ENCODE measurements at regions not wholly inside any gene's neighbourhood (a gene's known extent, or its start where the extent isn't known, plus 50 kb on each side); places are given as distances from the start of the nearest gene placed in this dataset.
"Not testable (repeated sequence)": the region's sequence is repeated elsewhere in the genome, so short reads cannot be mapped to it uniquely, and the experiment has no call there.

DNA sequence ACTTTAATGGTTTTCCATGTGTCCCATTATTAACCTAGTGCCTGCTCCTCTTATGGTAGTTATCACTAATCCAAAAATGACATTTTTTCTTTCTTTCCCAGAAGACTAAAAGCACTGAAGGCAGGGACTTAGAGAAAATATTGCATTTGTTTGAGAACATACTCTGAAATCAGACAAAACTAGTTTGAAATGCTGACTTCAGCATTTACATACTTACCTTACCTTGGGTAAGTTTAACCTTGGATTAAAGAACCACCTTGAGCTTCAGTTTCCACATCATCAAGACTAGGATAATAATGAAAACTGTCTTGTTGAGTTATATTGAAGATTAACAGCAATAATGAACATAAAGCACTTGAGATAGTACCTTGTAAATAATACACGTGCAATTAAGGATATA is 413.0 kb downstream of the SOX2 start:
- in situ Hi-C loops (cut with MboI; ENCODE audit: low sequenced_read_pairs) = no loop called here

- in situ Hi-C loops (cut with MboI; ENCODE audit: low sequenced_read_pairs) = no loop called here
Observed at GRCh38 chr3:182129740-182130139, 418.0 kb downstream of the SOX2 start.

DNA sequence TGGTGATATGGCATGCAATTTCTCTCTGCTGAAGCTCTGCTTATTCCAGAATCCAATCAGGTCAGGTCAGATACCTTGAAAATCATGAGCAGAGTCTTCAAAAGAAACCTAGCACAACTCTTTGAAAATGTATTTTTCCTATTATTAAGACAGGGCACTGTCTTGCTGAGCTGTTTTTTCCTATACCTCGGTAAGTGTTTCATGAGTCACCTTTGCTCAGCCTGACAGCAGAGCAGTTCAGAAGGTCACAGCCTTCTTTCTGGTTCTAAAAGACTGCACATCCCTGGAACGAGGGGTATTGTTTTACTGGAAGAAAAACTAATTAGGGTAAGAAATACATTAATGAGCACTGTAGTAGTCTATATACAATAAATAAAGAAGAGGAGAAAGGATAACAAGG is 422.0 kb downstream of the SOX2 start:
- in situ Hi-C loops (cut with MboI; ENCODE audit: low sequenced_read_pairs) = no loop called here

DNA sequence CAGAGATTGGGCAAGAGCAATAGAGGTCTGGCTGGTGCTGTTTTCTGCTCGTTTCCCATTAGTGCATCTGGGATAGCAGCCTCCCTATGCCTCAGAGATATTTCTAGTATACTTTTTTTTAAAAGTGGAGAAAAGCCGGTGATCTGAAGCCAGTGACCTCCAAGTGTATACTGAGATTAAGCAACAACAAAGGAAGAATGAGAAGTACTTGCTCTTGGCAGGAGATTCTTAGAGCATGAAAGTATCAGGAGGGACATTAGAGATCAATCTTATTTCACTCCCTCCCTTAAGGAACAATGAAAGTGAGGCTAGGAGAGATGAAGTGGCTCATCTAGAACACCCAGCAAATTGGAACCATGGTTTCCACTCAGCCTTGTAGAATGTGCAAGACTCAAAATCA is 423.3 kb downstream of the SOX2 start:
- in situ Hi-C loops (cut with MboI; ENCODE audit: low sequenced_read_pairs) = no loop called here

DNA sequence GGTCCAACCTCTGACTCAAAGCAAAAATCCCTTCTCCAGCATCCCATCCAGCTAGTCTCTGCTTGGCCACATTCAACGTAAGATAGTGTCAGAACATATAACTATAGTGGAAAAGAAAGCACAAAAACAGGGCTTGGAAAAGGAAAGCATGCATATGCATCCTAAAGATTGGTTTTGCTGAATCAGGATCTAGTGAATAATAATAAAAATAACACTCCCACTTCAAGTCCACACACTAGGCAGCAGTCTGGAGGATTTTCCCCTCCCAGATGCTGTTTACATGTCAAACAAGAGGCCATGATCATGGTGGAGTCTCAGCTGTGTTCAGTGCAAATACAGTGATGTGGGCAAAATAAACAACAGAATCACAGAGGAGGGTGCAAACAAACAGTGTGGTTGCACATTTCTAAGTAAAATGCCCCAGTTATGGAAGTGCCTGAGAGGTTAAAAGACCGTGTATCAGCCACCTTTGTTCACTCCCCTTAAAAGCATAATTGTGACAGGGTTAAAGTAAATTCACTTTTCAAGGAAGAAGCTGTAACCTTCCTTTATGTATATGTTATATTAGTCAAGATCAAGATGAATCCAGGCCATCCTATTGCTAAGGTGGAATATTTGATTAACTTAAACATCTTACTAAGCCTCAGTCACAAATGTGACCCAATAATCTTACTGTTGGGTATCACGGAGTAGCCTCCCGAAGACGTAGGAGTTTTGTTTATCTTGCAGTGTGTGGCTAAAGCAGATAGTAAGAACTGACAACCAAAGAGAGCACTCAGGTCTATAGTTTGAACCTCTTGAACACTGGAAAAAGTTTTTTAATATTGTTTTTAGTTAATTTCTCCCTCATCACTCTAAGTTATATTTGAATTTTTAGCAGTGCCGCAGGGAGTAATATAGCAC is 424.5 kb downstream of the SOX2 start:
- in situ Hi-C loops (cut with MboI; ENCODE audit: low sequenced_read_pairs) = no loop called here

GRCh38 chr3:182138393-182138792 is 426.7 kb downstream of the SOX2 start:
- in situ Hi-C loops (cut with MboI; ENCODE audit: low sequenced_read_pairs) = no loop called here

- in situ Hi-C loops (cut with MboI; ENCODE audit: low sequenced_read_pairs) = no loop called here
Observed at GRCh38 chr3:182139627-182140357, 428.1 kb downstream of the SOX2 start.

DNA sequence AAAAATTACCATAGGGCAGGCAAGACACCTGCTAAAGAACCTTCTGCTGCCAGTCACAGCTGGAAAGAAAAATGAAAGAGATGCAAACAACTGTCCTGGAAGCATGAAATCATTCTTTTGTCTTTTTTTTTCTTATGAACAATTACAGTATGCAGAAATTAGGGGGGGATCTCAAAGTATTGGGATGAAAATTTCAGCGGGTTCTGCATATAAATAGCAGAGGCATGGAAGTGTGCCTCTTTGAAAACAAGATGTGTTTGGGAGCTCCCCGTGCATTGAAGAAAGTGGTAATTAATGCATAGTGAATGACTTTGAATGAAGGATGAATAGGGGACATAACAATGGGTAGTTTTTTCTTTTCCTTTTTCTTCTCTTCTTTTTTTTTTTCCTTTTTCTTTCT is 431.2 kb downstream of the SOX2 start:
- in situ Hi-C loops (cut with MboI; ENCODE audit: low sequenced_read_pairs) = no loop called here

DNA sequence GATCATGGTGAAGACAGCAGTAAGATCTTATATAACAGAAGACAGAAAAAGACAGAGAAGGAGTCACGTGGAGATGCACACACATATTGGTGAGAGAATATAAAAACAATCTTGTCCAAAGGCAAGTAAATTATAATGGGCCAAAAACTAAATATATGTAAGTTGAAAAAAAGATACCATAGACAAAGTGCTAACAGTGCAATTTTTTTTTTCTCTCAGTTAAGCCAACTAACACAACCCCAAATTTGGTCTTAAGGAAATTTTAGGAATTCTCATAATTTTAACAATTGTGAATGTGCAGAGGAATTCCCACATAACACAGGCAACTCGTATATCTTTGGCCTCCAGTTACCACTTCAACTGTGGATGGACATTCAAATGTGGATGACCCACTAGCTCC is 432.2 kb downstream of the SOX2 start:
- in situ Hi-C loops (cut with MboI; ENCODE audit: low sequenced_read_pairs) = no loop called here

DNA sequence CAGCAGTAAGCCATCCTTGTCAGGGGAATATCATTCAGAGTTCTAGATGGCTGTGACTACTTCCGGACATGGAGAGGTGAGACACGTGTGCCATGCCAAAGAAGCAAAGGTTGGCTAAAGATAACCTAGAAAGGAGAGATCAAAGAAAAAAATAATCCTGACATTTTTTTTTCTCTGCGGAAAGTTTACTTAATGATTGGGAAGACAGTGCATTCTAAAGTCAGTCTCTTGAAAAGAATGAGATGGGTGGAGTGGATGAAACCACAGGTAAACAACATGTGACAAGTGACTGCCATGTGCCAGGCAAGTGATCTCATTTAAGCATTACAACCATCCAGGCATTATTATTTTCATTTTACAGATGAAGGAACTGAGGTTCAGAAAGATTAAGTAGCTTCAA is 436.6 kb downstream of the SOX2 start:
- in situ Hi-C loops (cut with MboI; ENCODE audit: low sequenced_read_pairs) = no loop called here

DNA sequence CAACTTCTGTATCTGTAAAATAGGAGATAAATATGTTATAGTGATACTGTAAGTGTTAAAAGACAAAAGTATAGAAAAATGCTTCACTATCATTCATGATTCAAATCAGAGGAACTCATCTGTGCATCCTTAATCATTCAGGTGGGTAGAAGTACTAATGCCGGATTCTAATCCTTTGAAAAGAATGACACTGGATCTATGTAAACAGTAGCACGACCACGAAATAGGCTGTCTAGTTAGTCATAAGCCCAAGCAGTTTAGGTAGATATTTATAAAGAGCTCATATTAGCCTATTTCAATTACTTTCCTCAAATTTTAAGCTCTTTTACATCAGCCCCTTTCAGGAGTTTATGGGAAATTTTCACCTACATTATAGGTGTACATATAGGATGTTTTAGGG is 437.9 kb downstream of the SOX2 start:
- in situ Hi-C loops (cut with MboI; ENCODE audit: low sequenced_read_pairs) = no loop called here

DNA sequence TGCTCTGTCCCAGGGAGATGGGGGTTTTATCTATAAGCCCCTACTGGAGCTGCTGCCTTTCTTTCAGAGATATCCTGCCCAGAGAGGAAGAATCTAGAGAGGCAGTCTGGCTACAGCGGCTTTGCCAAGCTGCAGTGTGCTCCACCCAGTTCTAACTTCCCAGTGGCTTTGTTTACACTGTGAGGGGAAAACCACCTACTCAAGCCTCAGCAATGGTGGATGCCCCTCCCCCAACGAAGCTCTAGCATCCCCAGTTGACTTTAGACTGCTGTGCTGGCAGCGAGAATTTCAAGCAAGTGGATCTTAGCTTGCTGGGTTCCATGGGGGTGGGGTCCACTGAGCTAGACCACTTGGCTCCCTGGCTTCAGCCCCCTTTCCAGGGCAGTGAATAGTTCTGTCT is 444.6 kb downstream of the SOX2 start:
- in situ Hi-C loops (cut with MboI; ENCODE audit: low sequenced_read_pairs) = not testable (repeated sequence)

- in situ Hi-C loops (cut with MboI; ENCODE audit: low sequenced_read_pairs) = no loop called here
Observed at GRCh38 chr3:182165234-182165633, 453.5 kb downstream of the SOX2 start.

- in situ Hi-C loops (cut with MboI; ENCODE audit: low sequenced_read_pairs) = no loop called here
Observed at GRCh38 chr3:182172534-182172933, 460.8 kb downstream of the SOX2 start.

GRCh38 chr3:182178488-182179200 is 466.9 kb downstream of the SOX2 start:
- in situ Hi-C loops (cut with MboI; ENCODE audit: low sequenced_read_pairs) = no loop called here

DNA sequence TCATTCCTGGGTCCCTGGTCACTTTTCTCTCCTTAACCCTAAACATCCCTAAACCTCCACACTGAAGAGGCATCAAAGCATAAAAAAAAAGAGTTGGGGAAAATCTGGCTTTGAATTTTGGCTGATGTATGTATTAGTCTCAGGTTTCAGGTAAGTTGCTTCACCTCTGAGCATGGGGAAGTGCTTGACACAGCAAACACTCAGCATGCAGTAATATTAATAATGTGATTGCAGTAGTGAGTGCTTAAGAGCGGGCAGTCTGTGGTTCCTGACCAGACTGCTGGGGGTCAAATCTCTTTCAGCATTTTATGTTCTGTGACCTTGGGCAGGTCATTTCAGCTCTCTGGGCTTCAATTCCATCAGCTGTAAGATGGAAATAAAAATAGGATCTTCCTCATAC is 467.9 kb downstream of the SOX2 start:
- in situ Hi-C loops (cut with MboI; ENCODE audit: low sequenced_read_pairs) = no loop called here

GRCh38 chr3:182180654-182181385 is 469.1 kb downstream of the SOX2 start:
- in situ Hi-C loops (cut with MboI; ENCODE audit: low sequenced_read_pairs) = no loop called here

DNA sequence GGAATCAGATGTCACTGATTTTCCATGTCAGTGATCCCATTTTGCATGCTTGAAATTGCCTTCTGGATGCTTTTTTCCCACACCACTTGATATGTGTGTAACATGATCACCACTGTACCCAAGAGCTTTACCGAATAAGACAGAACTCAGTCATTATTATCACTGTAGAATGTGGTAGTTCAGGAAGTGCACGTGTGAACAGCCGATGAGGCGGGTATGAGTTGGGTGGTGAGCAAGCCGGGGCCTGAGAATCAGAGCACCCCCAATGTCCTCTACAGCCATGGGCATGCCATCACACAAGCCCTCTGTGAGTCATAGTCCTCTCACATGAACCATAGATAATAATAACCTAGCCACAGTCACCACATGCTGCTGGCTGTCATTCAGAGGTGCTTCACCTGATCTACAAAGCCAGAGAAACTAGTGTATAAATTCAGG is 470.8 kb downstream of the SOX2 start:
- in situ Hi-C loops (cut with MboI; ENCODE audit: low sequenced_read_pairs) = no loop called here

- in situ Hi-C loops (cut with MboI; ENCODE audit: low sequenced_read_pairs) = no loop called here
Observed at GRCh38 chr3:182183716-182184430, 472.1 kb downstream of the SOX2 start.

DNA sequence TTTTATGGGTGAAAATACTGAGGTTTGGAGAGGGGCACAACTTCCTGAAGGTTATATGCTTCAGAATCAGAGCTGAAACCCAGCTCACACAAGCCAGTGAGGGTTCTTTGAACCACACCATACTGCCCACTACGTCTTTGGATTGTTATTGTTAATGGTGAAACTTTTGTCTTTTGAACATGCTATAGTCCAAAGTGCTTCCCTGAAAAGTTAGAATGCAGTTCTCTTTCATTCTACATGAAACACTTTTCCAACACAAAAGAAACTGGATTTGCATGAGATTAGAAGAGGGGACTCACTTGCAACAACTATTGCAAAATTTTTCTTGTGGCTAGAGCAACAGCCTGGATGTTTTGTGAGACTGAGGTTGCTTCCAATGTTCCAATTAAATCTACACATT is 473.6 kb downstream of the SOX2 start:
- in situ Hi-C loops (cut with MboI; ENCODE audit: low sequenced_read_pairs) = no loop called here
